ENCODE measurements at regions not wholly inside any gene's neighbourhood (a gene's known extent, or its start where the extent isn't known, plus 50 kb on each side); places are given as distances from the start of the nearest gene placed in this dataset.

- Mint-ChIP-seq H3K27me3 (ENCODE audit: unreplicated experiment) (peaks cover 17% of the 10 kb centered on the region), H3K27ac (ENCODE audit: unreplicated experiment) (no peak overlapping the region), H3K4me1 (ENCODE audit: unreplicated experiment) (no peaks in the 10 kb centered on the region), H3K36me3 (ENCODE audit: unreplicated experiment) (no peaks in the 10 kb centered on the region), H3K9me3 (ENCODE audit: unreplicated experiment) (no peaks in the 10 kb centered on the region), H3K4me3 (ENCODE audit: unreplicated experiment) (no peak overlapping the region)
- DNase-seq (ENCODE audit: extremely low spot score, unreplicated experiment), result no peak
- TF ChIP-seq CTCF (IDR thresholded peaks at IDR 0.05), result no peak
Observed at GRCh38 chr11:131172011-131172410, 198.4 kb upstream of the NTM start.

GRCh38 chr11:131178020-131178419 lies 192.4 kb upstream of the NTM start:
- no peak overlapping the region for H3K4me3 Mint-ChIP-seq (ENCODE audit: unreplicated experiment)

GRCh38 chr11:131178596-131178995 lies 191.8 kb upstream of the NTM start:
- no peak for TF ChIP-seq CTCF (IDR thresholded peaks at IDR 0.05)
- no peaks in the 10 kb centered on the region for H3K9me3 Mint-ChIP-seq (ENCODE audit: unreplicated experiment)
- H3K4me3 Mint-ChIP-seq (ENCODE audit: unreplicated experiment), result no peak overlapping the region
- DNase-seq (ENCODE audit: extremely low spot score, unreplicated experiment), result no peak
- no peak overlapping the region for H3K27ac Mint-ChIP-seq (ENCODE audit: unreplicated experiment)
- H3K4me1 Mint-ChIP-seq (ENCODE audit: unreplicated experiment), result peaks cover 2% of the 10 kb centered on the region
- H3K36me3 Mint-ChIP-seq (ENCODE audit: unreplicated experiment), result no peaks in the 10 kb centered on the region
- peaks cover 31% of the 10 kb centered on the region for H3K27me3 Mint-ChIP-seq (ENCODE audit: unreplicated experiment)

More at GRCh38 chr11:131178020-131178419, 192.4 kb upstream of the NTM start:
- DNase-seq (ENCODE audit: extremely low spot score, unreplicated experiment), result no peak
- TF ChIP-seq CTCF (IDR thresholded peaks at IDR 0.05), result no peak
- H3K36me3 Mint-ChIP-seq (ENCODE audit: unreplicated experiment), result no peaks in the 10 kb centered on the region
- H3K4me1 Mint-ChIP-seq (ENCODE audit: unreplicated experiment), result peaks cover 2% of the 10 kb centered on the region
- H3K27ac Mint-ChIP-seq (ENCODE audit: unreplicated experiment), result no peak overlapping the region
- H3K27me3 Mint-ChIP-seq (ENCODE audit: unreplicated experiment), result peaks cover 27% of the 10 kb centered on the region
- H3K9me3 Mint-ChIP-seq (ENCODE audit: unreplicated experiment), result no peaks in the 10 kb centered on the region

GRCh38 chr11:131179836-131180235 lies 190.6 kb upstream of the NTM start:
- H3K4me3 Mint-ChIP-seq (ENCODE audit: unreplicated experiment), result no peak overlapping the region
- H3K4me1 Mint-ChIP-seq (ENCODE audit: unreplicated experiment), result peaks cover 2% of the 10 kb centered on the region
- H3K27me3 Mint-ChIP-seq (ENCODE audit: unreplicated experiment), result peaks cover 41% of the 10 kb centered on the region
- H3K36me3 Mint-ChIP-seq (ENCODE audit: unreplicated experiment), result no peaks in the 10 kb centered on the region
- H3K27ac Mint-ChIP-seq (ENCODE audit: unreplicated experiment), result no peak overlapping the region
- DNase-seq (ENCODE audit: extremely low spot score, unreplicated experiment), result no peak
- H3K9me3 Mint-ChIP-seq (ENCODE audit: unreplicated experiment), result no peaks in the 10 kb centered on the region
- no peak for TF ChIP-seq CTCF (IDR thresholded peaks at IDR 0.05)

- TF ChIP-seq CTCF (IDR thresholded peaks at IDR 0.05), result no peak
- Mint-ChIP-seq H3K27ac (ENCODE audit: unreplicated experiment) (no peak overlapping the region), H3K4me1 (ENCODE audit: unreplicated experiment) (no peaks in the 10 kb centered on the region), H3K27me3 (ENCODE audit: unreplicated experiment) (peaks cover 37% of the 10 kb centered on the region), H3K4me3 (ENCODE audit: unreplicated experiment) (no peak overlapping the region), H3K9me3 (ENCODE audit: unreplicated experiment) (no peaks in the 10 kb centered on the region), H3K36me3 (ENCODE audit: unreplicated experiment) (no peaks in the 10 kb centered on the region)
- no peak for DNase-seq (ENCODE audit: extremely low spot score, unreplicated experiment)
Observed at GRCh38 chr11:131185915-131186314, 184.5 kb upstream of the NTM start.
